IMR-90 (cell line): ENCODE measurements at regions not wholly inside any gene's neighbourhood (a gene's known extent, or its start where the extent isn't known, plus 50 kb on each side); places are given as distances from the start of the nearest gene placed in this dataset.

ENCODE experiments used
- ATAC-seq: fragments of 200-7000 bp; cut with Tn5 transposase; 2 replicates; pipeline ENCODE4 v1.9.1; 2020; ENCODE audit warnings: low read depth, mild to moderate bottlenecking, moderate library complexity
- BruUV-seq: library from RNA; stranded (reverse); fragments of 400-500 nt; replicated peaks from 2 replicates; lab custom pipeline; 2021; lab: Mats Ljungman, UMichigan
- CTCF ChIA-PET: fragments of 300-600 bp; formaldehyde crosslinking; extraction: SDS; loops from one replicate; lab custom pipeline; 2021; ENCODE audit warnings: antibody characterized with exemption; lab: Yijun Ruan, JAX
- POLR2A ChIA-PET: fragments of 300-600 bp; sonication (Branson Sonifier 250); formaldehyde crosslinking; loops from one replicate; lab custom pipeline; 2022; ENCODE audit warnings: antibody characterized with exemption; ENCODE audit not compliant: unreplicated experiment; lab: Charles Lee
- DNase-seq: peaks from one replicate; pipeline ENCODE4 v3.0.0; 2013
- H2AFZ ChIP-seq: replicated peaks from 2 replicates; pipeline ENCODE3; 2013; ENCODE audit warnings: low read length, mild to moderate bottlenecking; ENCODE audit not compliant: poor library complexity
- H2AK5ac ChIP-seq: 2 replicates; pipeline ENCODE4 v1.6.1; 2013; ENCODE audit warnings: low read depth, low read length, inconsistent platforms
- H2AK9ac ChIP-seq: replicated peaks from 2 replicates; pipeline ENCODE3; 2013; ENCODE audit warnings: mild to moderate bottlenecking, low read depth, low read length, moderate library complexity; ENCODE audit not compliant: poor library complexity
- H2BK120ac ChIP-seq: 2 replicates; pipeline ENCODE4 v1.6.1; 2013; ENCODE audit warnings: low read depth, low read length, inconsistent platforms
- H2BK15ac ChIP-seq: 3 replicates; pipeline ENCODE4 v1.6.1; 2013; ENCODE audit warnings: low read depth, low read length, inconsistent platforms
- H2BK20ac ChIP-seq: 2 replicates; pipeline ENCODE4 v1.6.1; 2013; ENCODE audit warnings: low read depth, mild to moderate bottlenecking, inconsistent platforms, low read length, moderate library complexity
- H2BK5ac ChIP-seq: 2 replicates; pipeline ENCODE4 v1.6.1; 2013; ENCODE audit warnings: mild to moderate bottlenecking, low read depth, low read length, inconsistent platforms; ENCODE audit not compliant: poor library complexity, severe bottlenecking
- H3K14ac ChIP-seq: replicated peaks from 2 replicates; pipeline ENCODE4 v1.6.1; 2013; ENCODE audit warnings: low read depth, low read length, inconsistent platforms
- H3K18ac ChIP-seq: 2 replicates; pipeline ENCODE4 v1.6.1; 2013; ENCODE audit warnings: low read depth, low read length, control low read depth
- H3K23ac ChIP-seq: 2 replicates; pipeline ENCODE4 v1.6.1; 2013; ENCODE audit warnings: low read depth, low read length, inconsistent platforms
- H3K27ac ChIP-seq: 2 replicates; pipeline ENCODE4 v1.5.1; 2013; ENCODE audit warnings: mild to moderate bottlenecking, control low read depth, low read length; ENCODE audit not compliant: insufficient read depth
- H3K27me3 ChIP-seq: 2 replicates; pipeline ENCODE4 v1.6.1; 2013; ENCODE audit warnings: low read length; ENCODE audit not compliant: control insufficient read depth, insufficient read depth
- H3K36me3 ChIP-seq: 2 replicates; pipeline ENCODE4 v1.6.1; 2013; ENCODE audit warnings: low read length, mixed read lengths; ENCODE audit not compliant: control insufficient read depth, insufficient read depth
- H3K4ac ChIP-seq: 2 replicates; pipeline ENCODE4 v1.6.1; 2013; ENCODE audit warnings: low read depth, low read length, inconsistent platforms
- H3K4me1 ChIP-seq: 2 replicates; pipeline ENCODE4 v1.6.1; 2013; ENCODE audit warnings: low read length, mixed read lengths; ENCODE audit not compliant: control insufficient read depth, insufficient read depth
- H3K4me2 ChIP-seq: 2 replicates; pipeline ENCODE4 v1.6.1; 2013; ENCODE audit warnings: low read depth, mild to moderate bottlenecking, control low read depth, low read length, moderate library complexity
- H3K4me3 ChIP-seq: 2 replicates; pipeline ENCODE4 v1.5.1; 2013; ENCODE audit warnings: low read depth, mild to moderate bottlenecking, control low read depth, low read length, moderate library complexity; ENCODE audit not compliant: insufficient read depth
- H3K56ac ChIP-seq: 2 replicates; pipeline ENCODE4 v1.6.1; 2013; ENCODE audit warnings: low read length, inconsistent platforms; ENCODE audit not compliant: insufficient read depth; ENCODE audit errors: extremely low read depth
- H3K79me1 ChIP-seq, 2 experiments: 2 replicates each; pipeline ENCODE4 v1.6.1; 2013; ENCODE audit warnings: low read length in 2 of 2, inconsistent platforms in 1 of 2, low read depth in 1 of 2
- H3K9ac ChIP-seq: 2 replicates; pipeline ENCODE4 v1.6.1; 2013; ENCODE audit warnings: low read depth, low read length, control low read depth
- H3K9me1 ChIP-seq: 2 replicates; pipeline ENCODE4 v1.6.1; 2013; ENCODE audit warnings: low read length, inconsistent platforms; ENCODE audit not compliant: insufficient read depth
- H3K9me3 ChIP-seq: 2 replicates; pipeline ENCODE4 v1.6.1; 2013; ENCODE audit warnings: low read length; ENCODE audit not compliant: control insufficient read depth, insufficient read depth
- H4K20me1 ChIP-seq: 2 replicates; pipeline ENCODE4 v1.6.1; 2013; ENCODE audit warnings: low read length, inconsistent platforms; ENCODE audit not compliant: insufficient read depth
- H4K5ac ChIP-seq: 2 replicates; pipeline ENCODE4 v1.6.1; 2013; ENCODE audit warnings: mild to moderate bottlenecking, low read depth, low read length, control low read depth
- H4K8ac ChIP-seq, 2 experiments: 2 replicates each; pipeline ENCODE4 v1.6.1; 2013; ENCODE audit warnings: low read depth in 2 of 2, low read length in 2 of 2, control low read depth in 1 of 2, inconsistent platforms in 1 of 2
- H4K91ac ChIP-seq: 2 replicates; pipeline ENCODE4 v1.6.1; 2013; ENCODE audit warnings: low read depth, low read length, inconsistent platforms; ENCODE audit not compliant: insufficient read depth
- CTCF ChIP-seq: conservative IDR thresholded peaks from 2 replicates; pipeline ENCODE4 v1.5.1; 2012; ENCODE audit warnings: mild to moderate bottlenecking, low read depth, low read length, improper control_type of control experiment
- ELK1 ChIP-seq: fragments of 150-350 bp; IDR thresholded peaks from 2 replicates; pipeline ENCODE4 v1.6.1; 2016; ENCODE audit warnings: low read depth, mild to moderate bottlenecking, low read length, moderate library complexity, borderline replicate concordance
- MAFK ChIP-seq: IDR thresholded peaks from 2 replicates; pipeline ENCODE4 v1.6.1; 2012; ENCODE audit warnings: low read depth, low read length, improper control_type of control experiment
- MXI1 ChIP-seq: IDR thresholded peaks from 2 replicates; pipeline ENCODE4 v1.6.1; 2012; ENCODE audit warnings: low read depth, mild to moderate bottlenecking, low read length, moderate library complexity, borderline replicate concordance
- NFE2L2 ChIP-seq: fragments of 150-350 bp; IDR thresholded peaks from 2 replicates; pipeline ENCODE4 v1.6.1; 2016; ENCODE audit warnings: low read depth, mild to moderate bottlenecking, low read length
- POLR2A ChIP-seq: IDR thresholded peaks from 2 replicates; pipeline ENCODE4 v1.6.1; 2012; ENCODE audit warnings: mild to moderate bottlenecking, low read depth, low read length
- RAD21 ChIP-seq: IDR thresholded peaks from 2 replicates; pipeline ENCODE4 v1.6.1; 2012; ENCODE audit warnings: low read length, improper control_type of control experiment
- RCOR1 ChIP-seq: IDR thresholded peaks from 2 replicates; pipeline ENCODE4 v1.6.1; 2012; ENCODE audit warnings: mild to moderate bottlenecking, low read length, improper control_type of control experiment; ENCODE audit not compliant: insufficient replicate concordance
- WGBS, 2 experiments: methylation state at CpG; one replicate each; pipeline versions ENCODE4 v1.1.5 to v1.1.7; 2013; ENCODE audit warnings: missing lambda C conversion rate in 2 of 2; ENCODE audit not compliant: insufficient read length in 1 of 2; ENCODE audit errors: extremely low coverage in 2 of 2; 5-methylcytosine and 5-hydroxymethylcytosine counted together
- dilution Hi-C: fragments of 300-500 bp; cut with HindIII; formaldehyde crosslinking; loops from one replicate; pipeline ENCODE4 v1.14.3; 2018; ENCODE audit warnings: low sequenced_read_pairs; ENCODE audit not compliant: unreplicated experiment
- in situ Hi-C: fragments of 300-500 bp; cut with MboI; formaldehyde crosslinking; loops from 3 replicates; pipeline ENCODE4 v1.14.3; 2019; ENCODE audit warnings: low sequenced_read_pairs, inconsistent platforms, mixed read lengths
- intact Hi-C: fragments of 100-400 bp; cut with micrococcal nuclease; formaldehyde crosslinking; loops from 2 replicates; pipeline ENCODE4 v1.10.0; 2022

GRCh38 chr5:50328193-50328729 is 112.8 kb downstream of the EMB start:
- Histone ChIP-seq H3K4me1 (no peaks in the 10 kb centered on the region), H2BK20ac (no peak overlapping the region), H3K56ac (no peak overlapping the region), H3K9me1 (no peaks in the 10 kb centered on the region), H2AFZ (no peak overlapping the region), H3K18ac (no peak overlapping the region), H2AK9ac (no peak overlapping the region), H3K27me3 (no peaks in the 10 kb centered on the region), H3K4ac (no peak overlapping the region), H3K79me1 (no peaks in the 10 kb centered on the region), H4K20me1 (no peaks in the 10 kb centered on the region), H3K36me3 (no peaks in the 10 kb centered on the region), H2BK15ac (no peak overlapping the region), H3K23ac (no peak overlapping the region), H4K8ac (no peak overlapping the region), H3K4me2 (no peak overlapping the region), H3K14ac (no peak overlapping the region), H2BK5ac (no peak overlapping the region), H4K5ac (no peak overlapping the region), H3K9me3 (0 out of 2 replicates have a peak, but pooled peaks cover 2% of the 10 kb centered on the region), H4K91ac (no peak overlapping the region), H3K27ac (no peak overlapping the region), H3K9ac (no peak overlapping the region), H2BK120ac (no peak overlapping the region), H3K4me3 (no peak overlapping the region), H2AK5ac (no peak overlapping the region)
- ChIA-PET CTCF (no interaction called here), POLR2A (no interaction called here)
- BruUV-seq: no TSS peak
- dilution Hi-C loops: no loop called here
- in situ Hi-C loops: no loop called here
- ATAC-seq (no peak), DNase-seq (no peak)
- intact Hi-C loops: loop anchor here (10.0 kb wide), 1 partner anchor 427 kb away; no protein-coding TSS in a partner anchor
- WGBS, 2 experiments: no CpG with 5 or more reads among the region's 6 CpGs
- TF ChIP-seq MXI1: no peak
- TF ChIP-seq CTCF: no peak
- no peak for TF ChIP-seq RAD21
- no peak for TF ChIP-seq ELK1
- no peak for TF ChIP-seq POLR2A
- TF ChIP-seq NFE2L2: no peak
- TF ChIP-seq RCOR1: no peak
- TF ChIP-seq MAFK: no peak
